Lower leg skin (tissue), 4 donors: ENCODE measurements at regions not wholly inside any gene's neighbourhood (a gene's known extent, or its start where the extent isn't known, plus 50 kb on each side); places are given as distances from the start of the nearest gene placed in this dataset.
A peak's percentile ranks its signal among the peaks of the same experiment; 100 is the strongest.

Experiments
- DNase-seq, 2 donors: peaks; one replicate each; pipeline ENCODE4 v3.0.0-alpha.2; 2019; ENCODE audit warnings: low spot score in 2 of 2
- H3K4me3 ChIP-seq: fragments of 200-600 bp; sonication (generic); 2 replicates; pipeline ENCODE4 v1.5.1; 2017; ENCODE audit warnings: mild to moderate bottlenecking, low read depth; ENCODE audit not compliant: poor library complexity, severe bottlenecking
- POLR2A ChIP-seq, 2 donors: fragments of 450-650 bp; IDR thresholded peaks; one replicate each; pipeline ENCODE4 v1.6.1; 2016 to 2017; ENCODE audit warnings: antibody characterized with exemption in 2 of 2, mild to moderate bottlenecking in 1 of 2, moderate library complexity in 1 of 2
- WGBS, 2 donors: methylation state at CpG; one replicate each; pipeline ENCODE4 v1.1.5; 2018; 5-methylcytosine and 5-hydroxymethylcytosine counted together
- intact Hi-C: fragments of 100-400 bp; cut with DNase I; formaldehyde crosslinking; loops from one replicate; pipeline ENCODE4 v1.15.0; 2023; ENCODE audit warnings: low total_unique reads
- TF ChIP-seq, protein P1 (sequence below), 3 donors: fragments of 450-650 bp; IDR thresholded peaks; one replicate each; pipeline ENCODE4 v1.5.1; 2016; ENCODE audit warnings: antibody characterized with exemption in 3 of 3, mild to moderate bottlenecking in 3 of 3, moderate library complexity in 2 of 3

DNA sequence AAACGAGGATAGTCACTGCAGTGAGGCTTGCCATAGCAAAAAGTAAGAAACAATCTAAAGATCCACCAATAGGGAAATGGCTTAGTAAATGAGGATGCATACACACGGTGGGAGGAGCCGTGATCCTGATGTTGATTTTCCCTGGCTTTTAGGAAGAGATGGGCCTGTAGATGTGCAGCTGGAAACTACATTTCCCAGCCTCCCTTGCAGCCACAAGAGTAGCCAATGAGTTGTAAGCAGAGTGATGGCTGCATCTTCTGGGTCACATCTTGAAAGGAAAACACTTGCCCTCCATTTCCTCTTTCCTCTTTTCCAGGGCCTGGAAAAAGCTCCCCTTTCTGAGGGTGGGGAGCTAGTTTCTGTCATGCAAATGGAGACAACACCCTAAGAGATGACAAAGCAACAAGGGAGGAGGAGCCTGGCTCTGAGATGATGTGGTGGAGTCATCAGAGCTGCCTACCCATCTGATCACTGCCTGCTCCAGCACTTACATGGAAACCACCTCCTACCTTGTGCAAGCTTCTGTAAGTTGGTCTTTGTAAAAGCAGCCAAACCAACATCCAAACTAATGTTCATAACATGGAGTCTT lies 139.1 kb downstream of the TLE3 start:
- TF ChIP-seq, protein P1, sequence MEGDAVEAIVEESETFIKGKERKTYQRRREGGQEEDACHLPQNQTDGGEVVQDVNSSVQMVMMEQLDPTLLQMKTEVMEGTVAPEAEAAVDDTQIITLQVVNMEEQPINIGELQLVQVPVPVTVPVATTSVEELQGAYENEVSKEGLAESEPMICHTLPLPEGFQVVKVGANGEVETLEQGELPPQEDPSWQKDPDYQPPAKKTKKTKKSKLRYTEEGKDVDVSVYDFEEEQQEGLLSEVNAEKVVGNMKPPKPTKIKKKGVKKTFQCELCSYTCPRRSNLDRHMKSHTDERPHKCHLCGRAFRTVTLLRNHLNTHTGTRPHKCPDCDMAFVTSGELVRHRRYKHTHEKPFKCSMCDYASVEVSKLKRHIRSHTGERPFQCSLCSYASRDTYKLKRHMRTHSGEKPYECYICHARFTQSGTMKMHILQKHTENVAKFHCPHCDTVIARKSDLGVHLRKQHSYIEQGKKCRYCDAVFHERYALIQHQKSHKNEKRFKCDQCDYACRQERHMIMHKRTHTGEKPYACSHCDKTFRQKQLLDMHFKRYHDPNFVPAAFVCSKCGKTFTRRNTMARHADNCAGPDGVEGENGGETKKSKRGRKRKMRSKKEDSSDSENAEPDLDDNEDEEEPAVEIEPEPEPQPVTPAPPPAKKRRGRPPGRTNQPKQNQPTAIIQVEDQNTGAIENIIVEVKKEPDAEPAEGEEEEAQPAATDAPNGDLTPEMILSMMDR (IDR thresholded peaks at IDR 0.05) = no peak
- TF ChIP-seq POLR2A (IDR thresholded peaks at IDR 0.05) = no peak
- intact Hi-C loops = no loop called here
- 58 to 67% methylated on average over 3 of the region's 3 CpGs for WGBS, 2 donors
- DNase-seq = peak in 1 of 2 donors; percentile 13
- no peak overlapping the region for H3K4me3 ChIP-seq

DNA sequence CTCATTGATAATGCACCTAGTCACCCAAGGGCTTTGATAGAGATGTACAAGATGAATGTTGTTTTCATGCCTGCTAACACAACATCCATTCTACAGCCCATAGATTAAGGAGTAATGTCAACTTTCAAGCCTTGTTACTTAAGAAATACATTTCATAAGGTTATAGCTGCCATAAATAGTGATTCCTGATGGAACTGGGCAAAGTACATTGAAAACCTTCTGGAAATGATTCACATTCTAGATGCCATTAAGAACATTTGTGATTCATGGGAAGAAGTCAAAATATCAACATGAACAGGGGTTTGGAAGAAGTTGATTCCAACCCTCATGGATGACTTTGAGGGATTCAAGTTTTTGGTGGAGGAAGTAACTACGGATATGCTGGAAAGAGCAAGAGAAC lies 135.2 kb downstream of the TLE3 start:
- no peak for DNase-seq
- intact Hi-C loops = no loop called here
- no peak overlapping the region for H3K4me3 ChIP-seq
- TF ChIP-seq, protein P1 (IDR thresholded peaks at IDR 0.05) = no peak
- no peak for TF ChIP-seq POLR2A (IDR thresholded peaks at IDR 0.05)
- WGBS, 2 donors = 73 to 83% methylated on average over 1 of the region's 1 CpG

DNA sequence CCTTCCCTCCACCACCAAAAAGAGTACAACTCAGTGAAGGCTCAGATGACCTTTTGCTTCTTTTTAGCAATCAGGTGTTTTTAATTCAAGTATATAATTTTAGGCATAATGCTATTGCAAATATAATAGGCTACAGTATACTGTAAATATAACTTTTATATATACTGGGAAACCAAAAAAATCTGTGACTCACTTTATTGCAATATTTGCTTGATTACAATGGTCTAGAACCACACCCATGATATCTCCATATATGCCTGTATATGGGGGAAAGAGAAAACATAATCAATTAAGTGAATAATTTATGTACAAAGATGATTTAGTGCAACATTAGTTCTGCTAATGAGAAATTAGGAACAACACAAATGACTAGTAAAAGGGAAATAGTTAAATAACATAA lies 134.3 kb downstream of the TLE3 start:
- H3K4me3 ChIP-seq = no peak overlapping the region
- TF ChIP-seq, protein P1 (IDR thresholded peaks at IDR 0.05) = no peak
- TF ChIP-seq POLR2A (IDR thresholded peaks at IDR 0.05) = no peak
- intact Hi-C loops = no loop called here
- no peak for DNase-seq

DNA sequence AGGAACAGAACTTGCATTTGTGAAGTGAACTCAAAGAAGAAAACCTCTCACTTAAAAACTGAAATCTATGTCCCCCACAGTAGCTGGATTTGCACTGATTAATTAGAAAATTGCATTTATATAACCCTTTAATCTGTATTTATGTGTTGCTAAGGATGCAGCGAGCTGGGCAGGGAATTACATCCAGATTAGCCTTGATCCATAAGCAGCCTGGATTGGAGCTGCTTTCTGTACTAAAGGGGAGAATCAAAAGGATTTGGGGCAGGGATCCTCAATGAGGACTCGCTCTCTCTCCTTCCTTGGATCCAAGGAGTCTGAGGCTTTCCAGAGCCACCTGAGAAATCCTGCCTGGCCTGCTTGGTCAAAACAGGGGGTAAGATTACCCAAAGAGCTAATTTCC lies 125.9 kb downstream of the TLE3 start:
- no peak overlapping the region for H3K4me3 ChIP-seq
- no peak for TF ChIP-seq POLR2A (IDR thresholded peaks at IDR 0.05)
- TF ChIP-seq, protein P1 (IDR thresholded peaks at IDR 0.05) = no peak
- intact Hi-C loops = no loop called here
- 78 to 88% methylated on average over 2 of the region's 2 CpGs for WGBS, 2 donors
- peak in 1 of 2 donors; percentile 17 for DNase-seq

DNA sequence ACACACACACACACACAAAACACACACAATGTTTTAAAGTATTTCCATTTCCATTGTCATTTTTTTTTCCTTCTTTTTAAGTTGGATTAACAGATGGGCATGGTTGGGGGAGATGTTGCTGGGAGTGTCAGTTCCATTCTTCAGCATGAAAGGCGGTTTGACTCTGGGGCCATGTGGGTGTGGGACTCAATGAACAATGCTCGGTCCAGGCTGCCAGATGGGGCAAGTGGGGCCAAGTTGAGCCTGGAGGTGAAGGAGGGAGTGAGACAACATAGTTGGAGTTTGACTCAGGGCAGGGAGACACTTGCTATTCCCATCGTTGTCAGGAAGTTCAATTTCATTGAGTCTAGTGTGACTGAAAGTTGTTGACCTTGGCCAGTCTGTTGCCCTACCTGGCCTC lies 125.3 kb downstream of the TLE3 start:
- DNase-seq = peak in 1 of 2 donors; percentile 58
- intact Hi-C loops = no loop called here
- 80% methylated on average over 3 of the region's 3 CpGs for WGBS, 2 donors
- TF ChIP-seq, protein P1 (IDR thresholded peaks at IDR 0.05) = no peak
- TF ChIP-seq POLR2A (IDR thresholded peaks at IDR 0.05) = no peak
- H3K4me3 ChIP-seq = no peak overlapping the region

DNA sequence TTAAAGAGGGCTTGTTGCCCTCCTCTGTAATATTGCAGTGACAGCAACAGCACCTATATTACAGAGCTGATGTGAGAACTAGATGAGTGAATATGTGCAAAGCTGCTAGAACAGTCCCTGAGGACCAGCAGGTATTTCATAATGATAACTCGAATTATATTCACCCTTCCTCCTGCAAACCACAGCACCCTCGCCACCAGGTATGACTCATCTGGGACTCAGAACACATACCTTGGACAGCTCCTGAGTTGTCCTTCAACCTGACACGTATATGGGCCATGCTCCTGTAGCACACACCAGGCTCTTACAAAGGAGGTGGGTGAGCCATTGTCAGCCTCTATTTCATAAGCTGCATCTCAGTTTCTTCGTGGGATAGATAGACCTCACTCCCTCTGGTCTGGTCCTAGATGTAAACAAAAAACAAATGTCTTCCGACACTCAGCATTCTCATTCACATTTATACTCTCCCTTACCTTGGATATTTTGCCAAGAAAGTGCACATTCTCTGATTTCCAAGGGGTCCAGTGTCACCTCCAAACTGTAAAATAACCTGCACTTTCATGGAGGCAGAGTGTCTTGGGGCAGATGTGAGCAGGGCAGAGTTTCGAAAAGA lies 124.5 kb downstream of the TLE3 start:
- 39 to 41% methylated on average over 6 of the region's 6 CpGs for WGBS, 2 donors
- TF ChIP-seq POLR2A (IDR thresholded peaks at IDR 0.05) = no peak
- TF ChIP-seq, protein P1 (IDR thresholded peaks at IDR 0.05) = no peak
- DNase-seq = peak in 1 of 2 donors; percentile 56
- intact Hi-C loops = no loop called here
- no peak overlapping the region for H3K4me3 ChIP-seq
